CD4-positive, alpha-beta T cell (primary cell): ENCODE measurements at regions not wholly inside any gene's neighbourhood (a gene's known extent, or its start where the extent isn't known, plus 50 kb on each side); places are given as distances from the start of the nearest gene placed in this dataset.

Experiments
- ATAC-seq: fragments of 200-7000 bp; cut with Tn5 transposase; one replicate; pipeline ENCODE4 v1.10.0; 2022; ENCODE audit warnings: mild to moderate bottlenecking; ENCODE audit not compliant: poor library complexity
- CTCF ChIA-PET: fragments of 350-600 bp; sonication (Branson Sonifier 250); formaldehyde crosslinking; loops from one replicate; lab custom pipeline; 2021; ENCODE audit warnings: antibody characterized with exemption, inconsistent platforms; lab: Charles Lee
- POLR2A ChIA-PET: fragments of 350-600 bp; sonication (Branson Sonifier 250); formaldehyde crosslinking; loops from one replicate; lab custom pipeline; 2021; ENCODE audit warnings: antibody characterized with exemption, inconsistent platforms; lab: Charles Lee
- DNase-seq, 14 experiments: peaks; one replicate each; pipeline ENCODE4 v3.0.0-alpha.2; 2013 to 2020; ENCODE audit warnings: mixed read lengths in 2 of 14
- H3K27ac ChIP-seq, 2 donors: one replicate each; pipeline versions ENCODE4 v1.5.1 to v1.7.0; 2013; ENCODE audit warnings: low read length in 2 of 2, low read depth in 1 of 2, mild to moderate bottlenecking in 1 of 2
- H3K27me3 ChIP-seq, 2 experiments: 1 replicate in 1 of 2; 2 replicates in 1 of 2; pipeline versions ENCODE4 v1.6.1 to v1.7.0; 2013; ENCODE audit warnings: low read length in 2 of 2, control low read depth in 1 of 2, mild to moderate bottlenecking in 1 of 2, moderate library complexity in 1 of 2; ENCODE audit not compliant: insufficient read depth in 2 of 2, control insufficient read depth in 1 of 2
- H3K36me3 ChIP-seq: one replicate; pipeline ENCODE4 v1.6.1; 2013; ENCODE audit warnings: low read length, control low read depth; ENCODE audit not compliant: insufficient read depth
- H3K4me1 ChIP-seq: one replicate; pipeline ENCODE4 v1.6.1; 2013; ENCODE audit warnings: low read length, control low read depth; ENCODE audit not compliant: insufficient read depth
- H3K4me3 ChIP-seq: one replicate; pipeline ENCODE4 v1.5.1; 2013; ENCODE audit warnings: mild to moderate bottlenecking, low read length, moderate library complexity
- H3K9me3 ChIP-seq, 2 experiments: 1 replicate in 1 of 2; 2 replicates in 1 of 2; pipeline versions ENCODE4 v1.6.1 to v1.7.0; 2013; ENCODE audit warnings: low read length in 2 of 2, mild to moderate bottlenecking in 2 of 2, control low read depth in 1 of 2, moderate library complexity in 1 of 2; ENCODE audit not compliant: control insufficient read depth in 1 of 2, insufficient read depth in 1 of 2
- H3K27ac Mint-ChIP-seq: one replicate; pipeline ENCODE4 v1.8.0; 2020; ENCODE audit warnings: mixed read lengths
- H3K27me3 Mint-ChIP-seq: one replicate; pipeline ENCODE4 v1.8.0; 2021; ENCODE audit warnings: mixed read lengths
- H3K36me3 Mint-ChIP-seq: one replicate; pipeline ENCODE4 v1.8.0; 2021; ENCODE audit warnings: low read depth, mixed read lengths
- H3K4me1 Mint-ChIP-seq: one replicate; pipeline ENCODE4 v1.8.0; 2021; ENCODE audit warnings: low read depth, mixed read lengths
- H3K4me3 Mint-ChIP-seq: one replicate; pipeline ENCODE4 v1.8.0; 2020; ENCODE audit warnings: mild to moderate bottlenecking, mixed read lengths
- H3K9me3 Mint-ChIP-seq: one replicate; pipeline ENCODE4 v1.8.0; 2020; ENCODE audit warnings: mixed read lengths
- intact Hi-C, 2 experiments: fragments of 100-400 bp; cut with DNase I in 1 of 2; cut with micrococcal nuclease in 1 of 2; formaldehyde crosslinking; loops; one replicate each; pipeline versions ENCODE4 v1.15.1 to v1.9.0; 2023 to 2025; cut with DNase I, micrococcal nuclease
- TF ChIP-seq, protein P1 (sequence below): fragments of 200-600 bp; IDR thresholded peaks from one replicate; pipeline ENCODE4 v1.8.0; 2022; ENCODE audit warnings: antibody characterized with exemption, mild to moderate bottlenecking

DNA sequence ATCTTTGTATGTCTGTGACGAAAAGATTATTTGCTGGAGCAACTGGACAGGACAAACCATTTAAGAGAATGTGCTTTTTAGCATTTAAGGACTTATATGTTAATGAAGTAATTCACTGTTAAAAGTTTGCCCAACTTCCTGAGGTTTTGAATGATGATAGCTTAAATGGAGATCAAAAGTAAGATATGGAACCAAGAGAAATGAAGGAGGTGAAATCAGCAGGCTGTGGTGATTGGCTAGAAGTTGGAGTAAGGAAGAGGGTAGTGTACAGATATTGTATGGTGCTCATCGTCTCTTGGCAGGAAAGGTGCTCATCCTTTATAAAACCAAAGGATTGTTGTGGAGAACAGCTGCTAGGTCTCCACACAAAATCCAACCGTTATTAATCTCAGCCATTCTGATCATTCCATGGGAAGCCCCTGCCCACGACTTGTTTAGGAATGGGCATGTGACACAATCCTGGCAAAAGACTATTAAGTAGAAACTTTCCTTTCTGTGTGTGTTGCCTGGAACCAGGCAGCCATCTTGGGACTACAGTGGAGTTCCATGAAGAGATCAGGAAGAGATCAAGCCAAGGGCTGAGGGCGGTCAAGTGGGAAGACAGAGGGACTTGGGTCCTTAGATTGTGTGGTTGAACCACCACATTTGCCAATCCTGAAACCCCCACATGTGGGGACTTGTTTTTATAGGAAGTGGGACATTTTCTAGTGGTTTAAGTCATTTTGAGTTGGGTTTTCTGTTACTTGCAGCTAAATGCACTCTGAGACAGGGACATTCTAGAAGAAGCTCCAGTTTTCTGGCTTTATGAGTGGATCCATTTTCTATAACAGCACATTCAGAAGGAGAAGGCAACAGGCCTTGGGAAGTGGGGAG lies 56.8 kb upstream of the CHST11 start:
- Mint-ChIP-seq H3K9me3 (peaks cover 3% of the 10 kb centered on the region), H3K4me3 (no peak overlapping the region), H3K27ac (no peak overlapping the region), H3K36me3 (no peaks in the 10 kb centered on the region), H3K4me1 (no peaks in the 10 kb centered on the region), H3K27me3 (no peaks in the 10 kb centered on the region)
- no peaks in the 10 kb centered on the region for H3K9me3 ChIP-seq
- TF ChIP-seq, protein P1, sequence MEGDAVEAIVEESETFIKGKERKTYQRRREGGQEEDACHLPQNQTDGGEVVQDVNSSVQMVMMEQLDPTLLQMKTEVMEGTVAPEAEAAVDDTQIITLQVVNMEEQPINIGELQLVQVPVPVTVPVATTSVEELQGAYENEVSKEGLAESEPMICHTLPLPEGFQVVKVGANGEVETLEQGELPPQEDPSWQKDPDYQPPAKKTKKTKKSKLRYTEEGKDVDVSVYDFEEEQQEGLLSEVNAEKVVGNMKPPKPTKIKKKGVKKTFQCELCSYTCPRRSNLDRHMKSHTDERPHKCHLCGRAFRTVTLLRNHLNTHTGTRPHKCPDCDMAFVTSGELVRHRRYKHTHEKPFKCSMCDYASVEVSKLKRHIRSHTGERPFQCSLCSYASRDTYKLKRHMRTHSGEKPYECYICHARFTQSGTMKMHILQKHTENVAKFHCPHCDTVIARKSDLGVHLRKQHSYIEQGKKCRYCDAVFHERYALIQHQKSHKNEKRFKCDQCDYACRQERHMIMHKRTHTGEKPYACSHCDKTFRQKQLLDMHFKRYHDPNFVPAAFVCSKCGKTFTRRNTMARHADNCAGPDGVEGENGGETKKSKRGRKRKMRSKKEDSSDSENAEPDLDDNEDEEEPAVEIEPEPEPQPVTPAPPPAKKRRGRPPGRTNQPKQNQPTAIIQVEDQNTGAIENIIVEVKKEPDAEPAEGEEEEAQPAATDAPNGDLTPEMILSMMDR, result no peak
- DNase-seq (no peak), ATAC-seq (no peak)
- intact Hi-C loops, result loop anchor here in 1 of 2 experiments (1.0 kb wide), 1 partner anchor 10 kb away; no protein-coding TSS in a partner anchor
- POLR2A ChIA-PET, result interaction anchor here (0.7 kb wide), 1 partner anchor 35 kb away, joined by 3 read pairs; no protein-coding TSS in a partner anchor
- no peaks in the 10 kb centered on the region for H3K4me1 ChIP-seq
- no peak overlapping the region for H3K4me3 ChIP-seq
- H3K27ac ChIP-seq, result no peak overlapping the region
- no peaks in the 10 kb centered on the region for H3K27me3 ChIP-seq
- H3K36me3 ChIP-seq, result no peaks in the 10 kb centered on the region
- CTCF ChIA-PET, result no interaction called here

DNA sequence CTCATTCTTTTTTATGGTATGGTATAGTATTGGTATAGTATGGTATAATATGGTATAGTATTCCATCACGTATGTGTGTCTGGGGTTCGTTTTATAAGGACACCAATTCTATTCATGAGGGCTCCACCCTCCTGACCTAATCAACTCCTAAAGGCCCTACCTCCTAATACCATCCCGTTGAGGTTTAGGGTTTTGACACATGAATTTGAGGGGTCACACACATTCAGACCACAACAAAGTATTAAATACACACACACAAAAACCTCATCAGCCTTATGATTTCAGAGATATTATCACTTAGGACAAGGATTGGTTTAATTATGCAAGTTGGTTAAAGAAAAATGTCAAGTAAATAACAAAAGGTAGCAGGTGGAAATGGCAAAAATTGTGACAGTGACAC lies 54.1 kb upstream of the CHST11 start:
- no peak overlapping the region for H3K4me3 ChIP-seq
- CTCF ChIA-PET, result no interaction called here

DNA sequence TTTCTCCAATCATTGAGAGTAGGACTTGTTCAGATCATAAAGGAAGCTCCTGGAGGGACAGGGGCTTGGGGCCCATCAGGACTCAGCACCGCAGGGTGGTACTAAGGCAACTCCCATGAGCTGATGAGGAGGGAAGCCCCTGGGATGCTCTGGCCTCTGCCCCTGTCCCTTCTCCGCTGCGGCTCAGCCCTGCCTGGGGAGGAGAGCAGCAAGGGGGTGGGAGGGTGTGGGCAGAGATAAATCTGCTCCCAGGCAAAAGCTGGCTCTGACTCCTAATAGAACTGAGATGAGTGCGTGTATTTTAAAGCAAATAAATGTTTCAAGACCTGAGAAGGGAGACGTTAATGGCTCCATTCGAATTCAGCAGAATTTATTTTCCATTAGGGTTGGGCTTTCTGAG lies 52.0 kb upstream of the CHST11 start:
- H3K36me3 Mint-ChIP-seq, result no peaks in the 10 kb centered on the region
- ATAC-seq, result no peak
- no peak overlapping the region for H3K4me3 ChIP-seq
- no peaks in the 10 kb centered on the region for H3K27me3 Mint-ChIP-seq
- intact Hi-C loops, result no loop called here
- no peaks in the 10 kb centered on the region for H3K4me1 Mint-ChIP-seq
- H3K9me3 ChIP-seq, result no peaks in the 10 kb centered on the region
- H3K27ac Mint-ChIP-seq, result no peak overlapping the region
- ChIA-PET CTCF (no interaction called here), POLR2A (no interaction called here)
- no peaks in the 10 kb centered on the region for H3K27me3 ChIP-seq
- H3K9me3 Mint-ChIP-seq, result peaks cover 3% of the 10 kb centered on the region
- no peak for DNase-seq
- TF ChIP-seq, protein P1, result no peak
- no peaks in the 10 kb centered on the region for H3K36me3 ChIP-seq
- H3K4me3 Mint-ChIP-seq, result no peak overlapping the region
- H3K27ac ChIP-seq, result no peak overlapping the region
- H3K4me1 ChIP-seq, result no peaks in the 10 kb centered on the region

More for the DNA sequence above, 54.1 kb upstream of the CHST11 start:
- intact Hi-C loops, result no loop called here
- POLR2A ChIA-PET, result no interaction called here
- no peaks in the 10 kb centered on the region for H3K27me3 ChIP-seq
- H3K9me3 ChIP-seq, result no peaks in the 10 kb centered on the region
- no peaks in the 10 kb centered on the region for H3K36me3 ChIP-seq
- H3K9me3 Mint-ChIP-seq, result peaks cover 3% of the 10 kb centered on the region
- H3K4me1 ChIP-seq, result no peaks in the 10 kb centered on the region
- no peaks in the 10 kb centered on the region for H3K4me1 Mint-ChIP-seq
- H3K27ac ChIP-seq, result no peak overlapping the region
- no peak overlapping the region for H3K27ac Mint-ChIP-seq
- no peak for ATAC-seq
- no peaks in the 10 kb centered on the region for H3K36me3 Mint-ChIP-seq
- H3K4me3 Mint-ChIP-seq, result no peak overlapping the region
- TF ChIP-seq, protein P1, result no peak
- peak in 1 of 14 experiments; percentile 6 for DNase-seq
- H3K27me3 Mint-ChIP-seq, result no peaks in the 10 kb centered on the region
